AG04450 (cell line): ENCODE measurements at regions not wholly inside any gene's neighbourhood (a gene's known extent, or its start where the extent isn't known, plus 50 kb on each side); places are given as distances from the start of the nearest gene placed in this dataset.

Source experiments
- CTCF ChIA-PET: fragments of 300-600, 350-600 bp; formaldehyde crosslinking; extraction: SDS; loops from one replicate; lab custom pipeline; 2022; ENCODE audit warnings: antibody characterized with exemption, inconsistent platforms; lab: Charles Lee
- POLR2A ChIA-PET: fragments of 350-600 bp; formaldehyde crosslinking; extraction: SDS; loops from one replicate; lab custom pipeline; 2021; ENCODE audit warnings: antibody characterized with exemption, inconsistent platforms; lab: Yijun Ruan, JAX
- DNase-seq: peaks from one replicate; pipeline ENCODE4 v3.0.0-alpha.2; 2011; ENCODE audit warnings: low read depth, low spot score
- H3K27ac ChIP-seq: one replicate; pipeline ENCODE4 v1.5.1; 2012; ENCODE audit warnings: low read depth, low read length, control low read depth
- H3K27me3 ChIP-seq: one replicate; pipeline ENCODE4 v1.6.0; 2012; ENCODE audit warnings: low read length; ENCODE audit not compliant: control insufficient read depth, insufficient read depth
- H3K4me3 ChIP-seq: 2 replicates; pipeline ENCODE4 v1.5.1; 2011; ENCODE audit warnings: mild to moderate bottlenecking, low read depth, low read length, control low read depth
- H3K9me3 ChIP-seq: 2 replicates; pipeline ENCODE4 v1.5.1; 2012; ENCODE audit warnings: low read length; ENCODE audit not compliant: control insufficient read depth, insufficient read depth
- CTCF ChIP-seq: IDR thresholded peaks from 2 replicates; pipeline ENCODE4 v1.5.1; 2011; ENCODE audit warnings: low read depth, low read length, control low read depth, inconsistent platforms

- Histone ChIP-seq H3K4me3 (no peak overlapping the region), H3K27ac (no peak overlapping the region), H3K27me3 (no peaks in the 10 kb centered on the region), H3K9me3 (no peaks in the 10 kb centered on the region)
- ChIA-PET CTCF (interaction anchor here (0.6 kb wide), 1 partner anchor 119 kb away, joined by 3 read pairs; no protein-coding TSS in a partner anchor), POLR2A (no interaction called here)
- no peak for TF ChIP-seq CTCF
- DNase-seq, result no peak
Observed at GRCh38 chr12:41846718-41847117, 298.0 kb downstream of the GXYLT1 start.

GRCh38 chr12:41836416-41836815 lies 308.3 kb downstream of the GXYLT1 start:
- H3K27ac ChIP-seq, result no peak overlapping the region
- POLR2A ChIA-PET, result no interaction called here
- CTCF ChIA-PET, result no interaction called here
- H3K4me3 ChIP-seq, result no peak overlapping the region
- no peak for DNase-seq
- no peak for TF ChIP-seq CTCF
- no peaks in the 10 kb centered on the region for H3K9me3 ChIP-seq
- H3K27me3 ChIP-seq, result no peaks in the 10 kb centered on the region

- DNase-seq, result no peak
- no peaks in the 10 kb centered on the region for H3K9me3 ChIP-seq
- no peak overlapping the region for H3K4me3 ChIP-seq
- CTCF ChIA-PET, result no interaction called here
- no peak for TF ChIP-seq CTCF
- H3K27me3 ChIP-seq, result no peaks in the 10 kb centered on the region
- no peak overlapping the region for H3K27ac ChIP-seq
- POLR2A ChIA-PET, result no interaction called here
Observed at GRCh38 chr12:41835556-41835955, 309.1 kb downstream of the GXYLT1 start.

- DNase-seq, result no peak
- Histone ChIP-seq H3K9me3 (no peaks in the 10 kb centered on the region), H3K27ac (no peak overlapping the region), H3K27me3 (no peaks in the 10 kb centered on the region), H3K4me3 (no peak overlapping the region)
- TF ChIP-seq CTCF, result no peak
- ChIA-PET POLR2A (no interaction called here), CTCF (no interaction called here)
Observed at GRCh38 chr12:41819948-41820347, 324.7 kb downstream of the GXYLT1 start.

GRCh38 chr12:41804026-41804425 lies 340.6 kb downstream of the GXYLT1 start:
- no peak overlapping the region for H3K27ac ChIP-seq
- ChIA-PET CTCF (no interaction called here), POLR2A (no interaction called here)
- DNase-seq, result no peak
- H3K9me3 ChIP-seq, result no peaks in the 10 kb centered on the region
- no peaks in the 10 kb centered on the region for H3K27me3 ChIP-seq
- H3K4me3 ChIP-seq, result no peak overlapping the region
- TF ChIP-seq CTCF, result no peak
